Stomach (tissue), 8 donors: ENCODE measurements at regions not wholly inside any gene's neighbourhood (a gene's known extent, or its start where the extent isn't known, plus 50 kb on each side); places are given as distances from the start of the nearest gene placed in this dataset.

Experiments used
- DNase-seq, 2 donors: peaks; one replicate each; pipeline versions ENCODE4 v3.0.0 to v3.0.0-alpha.2; 2013 to 2019
- H3K27ac ChIP-seq, 5 donors: fragments of 200-600 bp in 4 of 5; sonication (generic) in 4 of 5; one replicate each; pipeline ENCODE4 v1.5.1; 2013 to 2019; ENCODE audit warnings: mild to moderate bottlenecking in 1 of 5, moderate library complexity in 1 of 5
- H3K27me3 ChIP-seq, 3 donors: fragments of 200-600 bp; sonication (generic); one replicate each; pipeline ENCODE4 v1.5.1; 2017 to 2019; ENCODE audit warnings: mixed run types in 1 of 3
- H3K36me3 ChIP-seq, 4 donors: fragments of 200-600 bp; sonication (generic); 1 replicate in 3 of 4; 2 replicates in 1 of 4; pipeline ENCODE4 v1.5.1; 2016 to 2019
- H3K4me1 ChIP-seq, 4 donors: fragments of 200-600 bp; sonication (generic); one replicate each; pipeline ENCODE4 v1.5.1; 2016 to 2019
- H3K4me3 ChIP-seq, 4 donors: fragments of 200-600 bp; sonication (generic) in 3 of 4; one replicate each; pipeline ENCODE4 v1.5.1; 2016 to 2019; ENCODE audit warnings: mild to moderate bottlenecking in 1 of 4
- H3K9me3 ChIP-seq, 4 donors: fragments of 200-600 bp; sonication (generic); one replicate each; pipeline ENCODE4 v1.5.1; 2016 to 2019
- CTCF ChIP-seq, 7 experiments: fragments of 450-650 bp in 4 of 7; fragments of 200-600 bp in 3 of 7; sonication (generic) in 3 of 7; IDR thresholded peaks; one replicate each; pipeline ENCODE4 v1.5.1; 2016 to 2019; ENCODE audit warnings: antibody characterized with exemption in 7 of 7, control low read depth in 2 of 7, mild to moderate bottlenecking in 1 of 7
- EP300 ChIP-seq: sonication (generic); formaldehyde crosslinking; IDR thresholded peaks from one replicate; pipeline ENCODE4 v1.6.1; 2017; ENCODE audit warnings: antibody characterized with exemption
- POLR2A ChIP-seq, 4 donors: fragments of 450-650 bp; IDR thresholded peaks; one replicate each; pipeline ENCODE4 v1.6.1; 2016; ENCODE audit warnings: antibody characterized with exemption in 4 of 4, control low read depth in 2 of 4, mild to moderate bottlenecking in 1 of 4, moderate library complexity in 1 of 4
- POLR2AphosphoS5 ChIP-seq, 3 donors: sonication (generic); formaldehyde crosslinking; IDR thresholded peaks; one replicate each; pipeline ENCODE4 v1.6.1; 2016; ENCODE audit warnings: antibody characterized with exemption in 3 of 3
- WGBS, 5 donors: extraction: QIAGEN DNeasy Blood & Tissue Kit in 3 of 5; methylation state at CpG; one replicate each; pipeline versions ENCODE4 v1.1.5 to v1.1.7; 2013 to 2018; 5-methylcytosine and 5-hydroxymethylcytosine counted together
- intact Hi-C: fragments of 100-400 bp; cut with DNase I; formaldehyde crosslinking; loops from one replicate; pipeline ENCODE4 v1.15.1; 2023; ENCODE audit warnings: low total_unique reads
- donor health status: healthy with polysubstance abuse.
- donor health status: Bipolar disorder and iron deficiency.
- donor health status: healthy.

- no peaks in the 10 kb centered on the region for H3K36me3 ChIP-seq
- H3K9me3 ChIP-seq, result no peaks in the 10 kb centered on the region
- no peak overlapping the region for H3K4me3 ChIP-seq
- no peak for DNase-seq
- no peaks in the 10 kb centered on the region for H3K4me1 ChIP-seq
- H3K27ac ChIP-seq, result no peak overlapping the region
- no peak for TF ChIP-seq CTCF (IDR thresholded peaks at IDR 0.05)
- TF ChIP-seq POLR2AphosphoS5 (IDR thresholded peaks at IDR 0.05), result no peak
- no peak for TF ChIP-seq EP300
- TF ChIP-seq POLR2A (IDR thresholded peaks at IDR 0.05), result no peak
- whole genome bisulfite sequencing, 5 donors, result 68 to 78% (median 70%) methylated on average over 4 of the region's 4 CpGs
- H3K27me3 ChIP-seq, result no peaks in the 10 kb centered on the region
- intact Hi-C loops, result no loop called here
Observed at GRCh38 chr6:140956571-140957369, 1176.0 kb upstream of the GJE1 start.

- intact Hi-C loops, result no loop called here
- H3K4me1 ChIP-seq, result no peaks in the 10 kb centered on the region
Observed at GRCh38 chr6:140940251-140940925, 1192.3 kb upstream of the GJE1 start.

GRCh38 chr6:140932909-140933308 is 1199.8 kb upstream of the GJE1 start:
- 73 to 88% (median 83%) methylated on average over 2 of the region's 2 CpGs for WGBS, 5 donors
- Histone ChIP-seq H3K9me3 (no peaks in the 10 kb centered on the region), H3K4me3 (no peak overlapping the region), H3K36me3 (no peaks in the 10 kb centered on the region), H3K27ac (no peak overlapping the region), H3K4me1 (no peaks in the 10 kb centered on the region), H3K27me3 (no peaks in the 10 kb centered on the region)
- TF ChIP-seq EP300 (no peak), CTCF (IDR thresholded peaks at IDR 0.05) (no peak), POLR2AphosphoS5 (IDR thresholded peaks at IDR 0.05) (no peak), POLR2A (IDR thresholded peaks at IDR 0.05) (no peak)
- no peak for DNase-seq
- intact Hi-C loops, result no loop called here

More at GRCh38 chr6:140940251-140940925, 1192.3 kb upstream of the GJE1 start:
- H3K27me3 ChIP-seq, result no peaks in the 10 kb centered on the region
- H3K4me3 ChIP-seq, result no peak overlapping the region
- 68 to 86% (median 81%) methylated on average over 3 of the region's 3 CpGs for WGBS, 5 donors
- no peaks in the 10 kb centered on the region for H3K36me3 ChIP-seq
- TF ChIP-seq POLR2A (IDR thresholded peaks at IDR 0.05) (no peak), POLR2AphosphoS5 (IDR thresholded peaks at IDR 0.05) (no peak), CTCF (IDR thresholded peaks at IDR 0.05) (no peak), EP300 (no peak)
- H3K9me3 ChIP-seq, result peaks cover 0 to 14% (median 7%) of the 10 kb centered on the region in 4 donors
- no peak overlapping the region for H3K27ac ChIP-seq
- peak in 1 of 2 donors; percentile 16 for DNase-seq

- Histone ChIP-seq H3K27ac (no peak overlapping the region), H3K9me3 (no peaks in the 10 kb centered on the region), H3K27me3 (no peaks in the 10 kb centered on the region), H3K36me3 (no peaks in the 10 kb centered on the region), H3K4me3 (no peak overlapping the region), H3K4me1 (no peaks in the 10 kb centered on the region)
- WGBS, 5 donors, result 68 to 87% (median 75%) methylated on average over 1 of the region's 1 CpG
- intact Hi-C loops, result no loop called here
- TF ChIP-seq POLR2AphosphoS5 (IDR thresholded peaks at IDR 0.05) (no peak), POLR2A (IDR thresholded peaks at IDR 0.05) (no peak), EP300 (no peak), CTCF (IDR thresholded peaks at IDR 0.05) (no peak)
- no peak for DNase-seq
Observed at GRCh38 chr6:140931581-140931980, 1201.1 kb upstream of the GJE1 start.
